OCI-LY1 (cell line): ENCODE measurements at regions not wholly inside any gene's neighbourhood (a gene's known extent, or its start where the extent isn't known, plus 50 kb on each side); places are given as distances from the start of the nearest gene placed in this dataset.

Experiments used
- H2AFZ ChIP-seq: fragments of 200-600 bp; sonication (generic), shearing (Covaris generic); 2 replicates; pipeline ENCODE4 v1.6.0; 2014; ENCODE audit warnings: antibody characterized with exemption, mild to moderate bottlenecking, low read length
- H3F3A ChIP-seq: fragments of 200-600 bp; sonication (generic), shearing (Covaris generic); 2 replicates; pipeline ENCODE4 v1.6.0; 2014; ENCODE audit warnings: mild to moderate bottlenecking, antibody characterized with exemption, low read length, moderate library complexity; ENCODE audit not compliant: insufficient read depth
- H3K27ac ChIP-seq: fragments of 200-600 bp; sonication (generic); 2 replicates; pipeline ENCODE4 v1.5.1; 2014; ENCODE audit warnings: low read length, mixed run types, mild to moderate bottlenecking, low read depth; ENCODE audit not compliant: poor library complexity, severe bottlenecking
- H3K27me3 ChIP-seq: fragments of 200-600 bp; sonication (generic); 2 replicates; pipeline ENCODE4 v1.6.0; 2014; ENCODE audit warnings: antibody characterized with exemption, mild to moderate bottlenecking, low read length, moderate library complexity; ENCODE audit not compliant: insufficient read depth
- H3K36me3 ChIP-seq: fragments of 200-600 bp; sonication (generic); 2 replicates; pipeline ENCODE4 v1.6.1; 2014; ENCODE audit warnings: mild to moderate bottlenecking, antibody characterized with exemption, low read length, moderate library complexity, mixed read lengths; ENCODE audit not compliant: insufficient read depth
- H3K4me1 ChIP-seq: fragments of 200-600 bp; sonication (generic); 2 replicates; pipeline ENCODE4 v1.5.1; 2014; ENCODE audit warnings: mild to moderate bottlenecking, low read length, moderate library complexity; ENCODE audit not compliant: insufficient read depth, severe bottlenecking
- H3K4me2 ChIP-seq: fragments of 200-600 bp; sonication (generic), shearing (Covaris generic); 2 replicates; pipeline ENCODE4 v1.6.1; 2014; ENCODE audit warnings: low read length
- H3K4me3 ChIP-seq: fragments of 200-600 bp; sonication (generic); 2 replicates; pipeline ENCODE4 v1.5.1; 2014; ENCODE audit warnings: low read length, low read depth, mild to moderate bottlenecking, mixed read lengths; ENCODE audit not compliant: poor library complexity, severe bottlenecking
- H3K79me2 ChIP-seq: fragments of 200-600 bp; shearing (Covaris generic); 2 replicates; pipeline ENCODE4 v1.6.1; 2016; ENCODE audit warnings: mixed run types, low read length, mixed read lengths; ENCODE audit not compliant: insufficient read depth
- H3K9ac ChIP-seq: fragments of 200-600 bp; sonication (generic), shearing (Covaris generic); 2 replicates; pipeline ENCODE4 v1.6.1; 2014; ENCODE audit warnings: mild to moderate bottlenecking, low read length, mixed read lengths
- H3K9me2 ChIP-seq: fragments of 200-600 bp; sonication (generic), shearing (Covaris generic); 2 replicates; pipeline ENCODE4 v1.6.1; 2014; ENCODE audit warnings: low read depth, mild to moderate bottlenecking, low read length, mixed read lengths
- H3K9me3 ChIP-seq: fragments of 200-600 bp; shearing (Covaris generic); 2 replicates; pipeline ENCODE4 v1.6.1; 2014; ENCODE audit warnings: low read length, mixed read lengths
- H4K20me1 ChIP-seq: fragments of 200-600 bp; sonication (generic), shearing (Covaris generic); 2 replicates; pipeline ENCODE4 v1.6.0; 2016; ENCODE audit warnings: mild to moderate bottlenecking, low read length; ENCODE audit not compliant: insufficient read depth
- EZH2 ChIP-seq: fragments of 200-600 bp; sonication (generic), shearing (Covaris generic); IDR thresholded peaks from 2 replicates; pipeline ENCODE4 v1.8.0; 2017; ENCODE audit warnings: borderline replicate concordance, mixed run types, mild to moderate bottlenecking, antibody characterized with exemption, low read length, moderate library complexity, mixed read lengths
- TF ChIP-seq, protein P1 (sequence below): fragments of 200-600 bp; sonication (generic), shearing (Covaris generic); IDR thresholded peaks from 2 replicates; pipeline ENCODE4 v1.5.1; 2017; ENCODE audit warnings: mild to moderate bottlenecking, antibody characterized with exemption, low read length, moderate library complexity, mixed read lengths

DNA sequence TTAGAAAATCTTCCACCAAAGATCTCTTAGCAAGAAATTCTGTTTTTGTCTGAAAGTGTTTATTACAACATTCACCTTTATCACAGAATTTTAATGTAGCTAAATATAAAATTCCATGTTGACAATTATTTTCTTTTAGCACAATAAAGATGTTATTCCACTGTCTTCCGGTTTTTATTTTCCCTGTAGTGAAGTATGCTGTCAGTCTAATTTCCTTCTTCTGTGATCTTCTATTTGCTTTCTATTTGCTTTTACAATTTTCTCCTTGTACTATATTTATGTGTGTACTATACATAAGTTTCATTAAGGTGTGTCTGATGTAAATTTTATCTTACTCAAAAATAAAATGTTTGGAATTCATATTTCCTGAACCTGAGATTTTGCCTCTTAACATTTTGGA is 117.5 kb upstream of the PPP2R3A start:
- Histone ChIP-seq H3K9ac (no peak overlapping the region), H4K20me1 (no peaks in the 10 kb centered on the region), H3K27ac (no peak overlapping the region), H3K36me3 (no peaks in the 10 kb centered on the region), H3K27me3 (no peaks in the 10 kb centered on the region), H3K4me1 (no peaks in the 10 kb centered on the region), H3K4me3 (no peak overlapping the region), H3F3A (no peaks in the 10 kb centered on the region), H3K79me2 (no peaks in the 10 kb centered on the region), H3K4me2 (no peak overlapping the region), H3K9me2 (no peaks in the 10 kb centered on the region), H3K9me3 (no peaks in the 10 kb centered on the region), H2AFZ (no peak overlapping the region)
- no peak for TF ChIP-seq EZH2
- TF ChIP-seq, protein P1, sequence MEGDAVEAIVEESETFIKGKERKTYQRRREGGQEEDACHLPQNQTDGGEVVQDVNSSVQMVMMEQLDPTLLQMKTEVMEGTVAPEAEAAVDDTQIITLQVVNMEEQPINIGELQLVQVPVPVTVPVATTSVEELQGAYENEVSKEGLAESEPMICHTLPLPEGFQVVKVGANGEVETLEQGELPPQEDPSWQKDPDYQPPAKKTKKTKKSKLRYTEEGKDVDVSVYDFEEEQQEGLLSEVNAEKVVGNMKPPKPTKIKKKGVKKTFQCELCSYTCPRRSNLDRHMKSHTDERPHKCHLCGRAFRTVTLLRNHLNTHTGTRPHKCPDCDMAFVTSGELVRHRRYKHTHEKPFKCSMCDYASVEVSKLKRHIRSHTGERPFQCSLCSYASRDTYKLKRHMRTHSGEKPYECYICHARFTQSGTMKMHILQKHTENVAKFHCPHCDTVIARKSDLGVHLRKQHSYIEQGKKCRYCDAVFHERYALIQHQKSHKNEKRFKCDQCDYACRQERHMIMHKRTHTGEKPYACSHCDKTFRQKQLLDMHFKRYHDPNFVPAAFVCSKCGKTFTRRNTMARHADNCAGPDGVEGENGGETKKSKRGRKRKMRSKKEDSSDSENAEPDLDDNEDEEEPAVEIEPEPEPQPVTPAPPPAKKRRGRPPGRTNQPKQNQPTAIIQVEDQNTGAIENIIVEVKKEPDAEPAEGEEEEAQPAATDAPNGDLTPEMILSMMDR: no peak

DNA sequence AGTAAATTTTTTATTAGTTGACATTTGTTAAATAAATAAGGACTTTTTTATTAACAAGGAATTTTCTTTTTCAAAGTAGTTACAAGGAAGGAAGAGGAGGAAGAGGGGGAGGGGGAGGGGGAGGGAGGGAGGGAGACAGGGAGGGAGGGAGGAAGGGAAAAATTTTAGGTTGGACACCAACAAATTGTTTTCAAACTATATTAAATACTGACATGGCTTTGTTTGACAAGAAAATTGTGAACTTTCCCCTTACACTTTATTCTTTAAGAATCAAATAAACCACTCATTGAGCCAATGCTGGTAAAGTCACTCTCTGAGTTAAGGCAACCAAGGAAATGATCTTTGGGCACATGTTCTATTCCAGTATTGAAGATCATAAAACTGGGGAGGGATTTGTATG is 115.7 kb upstream of the PPP2R3A start:
- Histone ChIP-seq H3K9me2 (no peaks in the 10 kb centered on the region), H3K4me3 (no peak overlapping the region), H3K4me1 (no peaks in the 10 kb centered on the region), H3F3A (no peaks in the 10 kb centered on the region), H3K9me3 (no peaks in the 10 kb centered on the region), H3K27me3 (no peaks in the 10 kb centered on the region), H3K27ac (no peak overlapping the region), H3K79me2 (no peaks in the 10 kb centered on the region), H4K20me1 (no peaks in the 10 kb centered on the region), H2AFZ (no peak overlapping the region), H3K9ac (no peak overlapping the region), H3K4me2 (no peak overlapping the region), H3K36me3 (no peaks in the 10 kb centered on the region)
- TF ChIP-seq EZH2: no peak
- TF ChIP-seq, protein P1: no peak

DNA sequence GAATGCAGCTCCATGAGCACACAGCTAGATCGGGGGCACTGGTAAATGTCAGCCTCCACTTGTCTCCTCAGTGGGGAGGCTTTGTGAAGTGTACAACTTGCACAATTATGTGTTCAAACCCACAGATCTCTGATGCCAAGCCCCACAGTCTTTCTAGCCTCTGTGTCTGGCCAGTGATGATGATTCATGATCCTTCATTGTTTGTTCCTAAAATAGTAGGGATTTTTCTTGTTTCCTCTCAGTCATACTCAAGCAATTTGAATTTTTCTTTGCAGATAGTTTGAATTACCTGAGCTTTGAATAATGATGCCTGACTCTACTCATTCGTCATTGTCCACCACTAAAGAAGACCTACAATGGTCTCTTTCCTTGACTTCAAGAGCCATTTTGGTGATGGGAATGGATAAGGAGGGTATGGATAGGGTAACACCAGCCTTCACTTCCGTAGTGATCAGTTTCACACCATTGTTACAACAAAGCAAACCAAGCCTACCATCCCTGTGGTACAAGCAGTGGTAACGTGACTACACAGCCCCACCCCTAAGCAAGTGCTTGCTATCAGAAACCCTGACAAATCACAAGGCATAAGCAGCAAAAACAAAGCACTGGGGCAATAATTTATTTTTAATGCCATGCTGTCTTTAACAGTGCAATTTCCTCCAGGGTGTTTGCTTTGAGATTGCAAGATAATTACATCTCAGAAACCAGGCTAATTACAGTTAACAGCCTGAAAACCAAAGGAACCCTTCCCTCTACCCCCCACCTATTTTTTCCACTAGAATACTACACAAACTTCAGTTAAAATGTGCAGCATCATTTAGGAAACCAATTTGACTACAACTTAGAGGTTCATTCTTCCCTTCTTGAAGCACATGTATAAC is 114.1 kb upstream of the PPP2R3A start:
- Histone ChIP-seq H3F3A (no peaks in the 10 kb centered on the region), H4K20me1 (no peaks in the 10 kb centered on the region), H3K79me2 (no peaks in the 10 kb centered on the region), H3K9ac (no peak overlapping the region), H3K27ac (no peak overlapping the region), H2AFZ (no peak overlapping the region), H3K4me3 (no peak overlapping the region), H3K4me1 (no peaks in the 10 kb centered on the region), H3K27me3 (no peaks in the 10 kb centered on the region), H3K4me2 (no peak overlapping the region), H3K9me3 (no peaks in the 10 kb centered on the region), H3K36me3 (no peaks in the 10 kb centered on the region), H3K9me2 (no peaks in the 10 kb centered on the region)
- no peak for TF ChIP-seq EZH2

DNA sequence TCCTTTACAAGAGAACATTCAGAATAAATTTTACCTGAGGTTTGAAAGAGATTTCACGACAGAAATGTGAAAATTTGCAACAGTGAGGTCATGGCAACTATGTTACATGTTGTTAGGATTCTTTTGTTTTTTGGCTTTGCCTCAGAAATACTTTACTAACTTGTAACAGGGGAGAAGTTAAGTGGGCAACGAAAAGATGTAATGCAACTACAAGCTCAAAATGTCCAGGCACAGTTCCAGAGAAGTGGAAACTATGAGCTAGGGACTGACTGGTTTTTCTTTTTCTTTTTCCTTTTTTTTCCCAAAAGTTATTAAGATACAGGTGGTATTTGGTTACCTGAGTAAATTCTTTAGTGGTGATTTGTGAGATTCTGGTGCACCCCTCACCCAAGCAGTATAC is 111.5 kb upstream of the PPP2R3A start:
- Histone ChIP-seq H3K79me2 (no peaks in the 10 kb centered on the region), H3K4me1 (no peaks in the 10 kb centered on the region), H3K36me3 (no peaks in the 10 kb centered on the region), H3K27ac (no peak overlapping the region), H3K4me3 (no peak overlapping the region), H3F3A (no peaks in the 10 kb centered on the region), H3K27me3 (no peaks in the 10 kb centered on the region), H3K9me3 (no peaks in the 10 kb centered on the region), H3K9me2 (no peaks in the 10 kb centered on the region), H4K20me1 (no peaks in the 10 kb centered on the region), H3K4me2 (no peak overlapping the region), H2AFZ (no peak overlapping the region), H3K9ac (no peak overlapping the region)
- no peak for TF ChIP-seq EZH2
- TF ChIP-seq, protein P1: no peak
